ENCODE measurements at regions not wholly inside any gene's neighbourhood (a gene's known extent, or its start where the extent isn't known, plus 50 kb on each side); places are given as distances from the start of the nearest gene placed in this dataset.

DNA sequence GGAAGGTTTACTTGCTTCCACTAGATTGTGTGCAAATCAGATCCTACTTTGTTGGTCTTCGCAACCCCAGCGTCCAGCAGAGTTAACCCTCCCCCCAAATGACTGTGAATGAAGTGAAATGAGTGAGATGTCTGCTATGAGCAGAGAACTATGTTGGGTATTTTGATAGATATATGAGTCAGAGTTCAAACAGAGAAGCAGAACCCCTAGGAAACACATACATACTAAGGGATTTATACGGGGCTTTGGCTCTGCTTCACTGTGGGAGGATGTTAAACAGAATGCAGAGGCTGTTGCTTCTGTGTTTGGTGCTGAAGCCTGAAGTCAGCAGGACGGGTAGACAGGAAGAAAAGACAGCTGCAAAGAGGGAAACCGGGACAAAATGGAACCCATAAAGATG, 197.0 kb downstream of the MZT1 start:
- DNase-seq (ENCODE audit: low spot score) = no peak

- no peak for DNase-seq (ENCODE audit: low spot score)
These were observed 200.1 kb downstream of the MZT1 start for GRCh38 chr13:72527333-72527732.

GRCh38 chr13:72523593-72523992, 203.8 kb downstream of the MZT1 start:
- no peak for DNase-seq (ENCODE audit: low spot score)

GRCh38 chr13:72523049-72523448, 204.4 kb downstream of the MZT1 start:
- DNase-seq (ENCODE audit: low spot score) = no peak

GRCh38 chr13:72521940-72522661, 205.3 kb downstream of the MZT1 start:
- DNase-seq (ENCODE audit: low spot score) = no peak

GRCh38 chr13:72514146-72514545, 213.3 kb downstream of the MZT1 start:
- DNase-seq (ENCODE audit: low spot score) = no peak

DNA sequence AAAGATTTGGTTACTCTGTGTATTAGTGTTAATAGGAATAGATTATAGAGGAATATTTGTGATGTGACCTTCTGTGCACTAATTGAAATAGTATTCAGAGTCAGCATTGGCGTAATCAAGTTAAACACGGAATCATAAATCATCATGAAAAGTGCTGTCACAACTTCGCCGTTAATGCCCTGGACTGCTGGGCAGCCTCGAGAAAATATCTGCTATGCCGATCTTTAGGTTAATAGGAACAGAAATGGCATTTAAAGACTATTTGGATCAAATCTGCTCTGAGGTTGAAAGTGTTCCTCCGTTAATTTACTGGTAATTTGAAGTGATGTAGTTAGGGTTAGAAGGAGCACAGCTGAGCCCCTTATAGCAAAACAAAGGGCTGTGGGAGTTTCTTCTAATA, 219.0 kb downstream of the MZT1 start:
- no peak for DNase-seq (ENCODE audit: low spot score)

- no peak for DNase-seq (ENCODE audit: low spot score)
These were observed 219.8 kb downstream of the MZT1 start for GRCh38 chr13:72507416-72508199.

GRCh38 chr13:72506706-72507105, 220.7 kb downstream of the MZT1 start:
- DNase-seq (ENCODE audit: low spot score) = no peak

DNA sequence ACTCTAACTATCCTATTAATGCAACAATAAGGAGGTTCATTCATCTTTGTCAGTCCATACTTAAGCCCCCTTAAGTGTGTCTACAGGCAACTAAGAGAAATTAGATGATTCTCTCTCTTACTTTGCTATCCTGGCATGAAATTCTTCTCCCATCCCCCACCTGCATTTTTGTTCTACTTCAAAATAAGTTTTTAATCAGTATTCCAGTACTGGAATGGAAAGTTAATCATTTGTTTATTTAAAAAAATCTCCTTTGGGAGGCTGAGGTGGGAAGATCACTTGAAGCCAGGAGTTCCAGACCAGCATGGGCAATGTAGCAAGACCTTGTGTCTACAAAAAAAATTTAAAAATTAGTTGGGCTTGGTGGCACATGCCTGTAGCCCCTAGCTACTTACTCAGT, 222.1 kb downstream of the MZT1 start:
- DNase-seq (ENCODE audit: low spot score) = no peak

DNA sequence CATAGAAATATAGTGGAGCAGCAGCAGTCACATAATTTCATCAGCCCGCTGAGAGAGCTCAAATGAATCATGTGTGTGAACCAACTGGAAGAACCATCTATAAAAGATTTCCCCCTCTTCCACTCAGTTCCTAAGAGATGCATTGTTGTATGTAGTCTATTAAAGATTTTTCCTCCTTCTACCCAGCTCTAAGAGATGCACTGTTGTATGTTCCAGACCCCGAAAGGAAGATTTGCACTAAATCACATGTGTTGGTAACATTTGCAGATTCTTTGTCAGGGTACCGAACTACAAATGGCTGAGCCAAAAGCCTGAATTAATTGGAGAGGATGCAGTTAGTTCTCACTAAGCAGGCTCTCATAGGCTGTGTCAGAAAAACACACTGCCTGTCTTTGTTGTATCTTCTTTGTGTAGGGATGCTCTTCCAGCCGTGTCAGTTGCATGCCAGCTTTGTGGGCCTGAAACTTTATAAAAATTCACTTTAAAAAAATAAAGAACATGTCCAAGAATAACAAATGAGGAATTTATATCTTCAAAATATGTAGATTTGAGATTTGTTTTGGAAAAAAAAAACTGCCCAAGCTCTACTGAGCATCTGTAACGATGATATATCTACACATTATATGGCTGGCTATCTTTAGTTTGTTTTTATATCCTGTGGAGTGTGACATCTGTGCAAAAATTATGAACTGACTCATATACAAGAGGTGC, 223.1 kb downstream of the MZT1 start:
- DNase-seq (ENCODE audit: low spot score) = no peak

- DNase-seq (ENCODE audit: low spot score) = no peak
These were observed 226.6 kb downstream of the MZT1 start for GRCh38 chr13:72500851-72501250.

DNA sequence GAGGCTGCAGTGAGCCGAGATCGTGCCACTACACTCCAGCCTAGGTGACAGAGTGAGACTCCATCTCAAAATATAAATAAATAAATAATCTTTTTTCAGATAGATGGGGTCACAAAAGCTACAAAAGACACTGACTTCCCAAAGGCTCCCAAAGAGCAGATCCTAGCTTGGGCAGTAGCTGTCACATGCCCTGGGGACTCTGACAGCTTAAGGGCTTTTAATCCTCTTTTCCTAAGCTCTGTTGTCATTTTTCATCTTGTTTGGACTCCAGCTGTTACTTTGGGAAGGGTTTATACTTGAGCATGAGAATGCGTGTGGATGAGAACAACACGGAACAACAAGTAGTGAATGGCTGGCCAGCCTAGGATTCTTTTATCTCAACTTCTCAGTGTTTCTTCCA, 231.7 kb downstream of the MZT1 start:
- no peak for DNase-seq (ENCODE audit: low spot score)

DNA sequence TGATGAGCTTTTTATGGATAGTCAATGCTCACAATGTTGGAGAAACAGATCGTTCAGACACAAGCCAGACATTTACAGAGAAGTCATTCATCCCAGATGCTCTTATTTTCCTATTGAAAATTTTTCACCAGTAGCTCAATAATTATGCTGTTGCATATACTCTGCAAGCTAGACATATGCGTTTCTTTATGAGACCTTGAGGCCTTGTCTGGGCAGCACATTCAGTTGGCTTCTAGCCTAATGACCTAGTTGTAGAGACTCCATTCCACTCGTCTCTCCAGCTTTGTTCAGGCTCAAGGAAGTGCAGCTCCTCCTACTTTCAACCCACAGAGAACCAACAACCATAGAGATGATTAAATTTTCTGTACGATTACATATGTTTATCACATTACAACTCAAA, 237.7 kb downstream of the MZT1 start:
- no peak for DNase-seq (ENCODE audit: low spot score)

DNA sequence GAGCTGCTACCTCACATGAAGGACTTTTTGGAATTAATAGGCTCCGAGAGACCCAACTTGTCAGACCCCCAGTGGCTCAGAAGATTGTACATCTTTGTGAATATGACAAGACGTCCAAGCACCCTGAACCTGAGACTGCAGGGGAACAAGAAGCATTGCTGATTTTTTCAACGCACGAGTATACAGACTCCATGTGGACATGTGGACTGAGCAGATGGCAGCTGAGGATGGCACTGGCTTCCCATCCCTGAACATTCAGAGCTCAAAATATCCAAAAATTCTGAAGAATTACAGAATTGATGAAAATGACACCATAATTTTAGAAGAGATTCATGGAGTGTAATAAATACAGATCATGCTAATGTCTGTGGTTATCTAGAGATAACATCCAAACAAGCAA, 254.1 kb downstream of the MZT1 start:
- DNase-seq (ENCODE audit: low spot score) = no peak

DNA sequence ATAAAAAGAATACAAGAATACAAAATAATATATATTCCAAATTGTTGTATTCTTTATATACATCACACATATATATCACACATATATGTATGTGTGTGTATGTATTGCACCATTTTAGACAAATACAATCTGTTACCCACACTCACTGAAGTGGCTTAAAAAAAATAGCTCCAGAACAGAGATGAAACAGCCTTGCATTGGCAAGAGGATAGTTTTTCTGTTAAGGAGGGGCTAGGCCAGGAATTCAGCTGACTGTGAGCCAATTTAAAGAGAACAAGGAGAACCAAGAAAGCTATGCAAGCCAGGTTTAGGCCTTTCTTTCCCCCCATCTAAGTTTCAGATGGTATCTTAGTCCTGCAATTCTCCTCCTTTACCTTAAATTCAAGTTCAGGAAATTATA, 257.5 kb downstream of the MZT1 start:
- DNase-seq (ENCODE audit: low spot score) = no peak

- no peak for DNase-seq (ENCODE audit: low spot score)
These were observed 263.9 kb downstream of the MZT1 start for GRCh38 chr13:72463561-72463960.

DNA sequence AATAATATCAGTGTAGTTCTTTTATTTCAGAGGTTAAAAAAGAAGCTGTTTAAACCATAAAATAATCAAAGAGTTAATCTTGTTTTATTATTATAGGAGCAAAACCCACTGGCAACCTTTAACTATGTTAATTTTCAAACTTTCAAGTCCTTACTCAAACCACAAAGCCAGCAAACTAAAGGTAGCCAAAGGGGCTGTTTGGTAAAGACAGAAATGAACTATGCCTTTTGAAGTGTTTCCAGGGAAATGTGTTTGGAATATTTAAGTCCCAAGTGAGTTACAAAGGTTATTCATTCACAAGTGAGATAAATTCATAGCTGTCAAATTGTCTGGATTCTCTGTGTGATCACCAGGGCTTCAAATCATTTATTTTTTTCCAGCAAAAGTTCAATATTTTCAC, 264.7 kb downstream of the MZT1 start:
- DNase-seq (ENCODE audit: low spot score) = no peak

GRCh38 chr13:72462166-72462565, 265.3 kb downstream of the MZT1 start:
- no peak for DNase-seq (ENCODE audit: low spot score)

- DNase-seq (ENCODE audit: low spot score) = no peak
These were observed 268.7 kb downstream of the MZT1 start for GRCh38 chr13:72458701-72459100.

GRCh38 chr13:72457151-72457550, 270.3 kb downstream of the MZT1 start:
- DNase-seq (ENCODE audit: low spot score) = no peak

- DNase-seq (ENCODE audit: low spot score) = no peak
These were observed 270.9 kb downstream of the MZT1 start for GRCh38 chr13:72456486-72456885.

- DNase-seq (ENCODE audit: low spot score) = no peak
These were observed 274.3 kb downstream of the MZT1 start for GRCh38 chr13:72453161-72453560.

Measured in ecto neural progenitor cell (in vitro differentiated cells).